Activated CD4-positive, alpha-beta memory T cell treated with anti-CD3 and anti-CD28 coated beads for 36 hours (primary cell): ENCODE measurements at regions not wholly inside any gene's neighbourhood (a gene's known extent, or its start where the extent isn't known, plus 50 kb on each side); places are given as distances from the start of the nearest gene placed in this dataset.
"Not testable (repeated sequence)": the region's sequence is repeated elsewhere in the genome, so short reads cannot be mapped to it uniquely, and the experiment has no call there.

Source experiments
- CTCF ChIA-PET: fragments of 350-600 bp; sonication (Branson Sonifier 250); formaldehyde crosslinking; loops from one replicate; lab custom pipeline; 2021; ENCODE audit warnings: antibody characterized with exemption, inconsistent platforms; lab: Charles Lee
- POLR2A ChIA-PET: fragments of 350-600 bp; sonication (Branson Sonifier 250); formaldehyde crosslinking; loops from one replicate; lab custom pipeline; 2021; ENCODE audit warnings: antibody characterized with exemption; lab: Charles Lee
- DNase-seq: peaks from one replicate; pipeline ENCODE4 v3.0.0-alpha.2; 2020
- H3K27ac Mint-ChIP-seq: one replicate; pipeline ENCODE4 v1.8.0; 2021; ENCODE audit warnings: mixed read lengths
- H3K27me3 Mint-ChIP-seq: one replicate; pipeline ENCODE4 v1.8.0; 2021; ENCODE audit warnings: mixed read lengths
- H3K36me3 Mint-ChIP-seq: one replicate; pipeline ENCODE4 v1.8.0; 2021; ENCODE audit warnings: mixed read lengths
- H3K4me1 Mint-ChIP-seq: one replicate; pipeline ENCODE4 v1.8.0; 2021; ENCODE audit warnings: low read depth, mixed read lengths
- H3K4me3 Mint-ChIP-seq: one replicate; pipeline ENCODE4 v1.8.0; 2021; ENCODE audit warnings: mild to moderate bottlenecking, mixed read lengths
- H3K9me3 Mint-ChIP-seq: one replicate; pipeline ENCODE4 v1.8.0; 2021; ENCODE audit warnings: mixed read lengths
- intact Hi-C: fragments of 100-400 bp; cut with micrococcal nuclease; formaldehyde crosslinking; loops from one replicate; pipeline ENCODE4 v1.15.1; 2023

GRCh38 chr12:20097626-20098025 lies 270.7 kb upstream of the PDE3A start:
- ChIA-PET POLR2A (no interaction called here), CTCF (no interaction called here)
- Mint-ChIP-seq H3K9me3 (peaks cover 2% of the 10 kb centered on the region), H3K27me3 (no peaks in the 10 kb centered on the region), H3K4me3 (no peak overlapping the region), H3K36me3 (no peaks in the 10 kb centered on the region), H3K4me1 (no peaks in the 10 kb centered on the region), H3K27ac (no peak overlapping the region)
- no peak for DNase-seq
- intact Hi-C loops, result no loop called here

GRCh38 chr12:20099395-20100183 lies 268.7 kb upstream of the PDE3A start:
- Mint-ChIP-seq H3K4me1 (no peaks in the 10 kb centered on the region), H3K27me3 (no peaks in the 10 kb centered on the region), H3K27ac (no peak overlapping the region), H3K4me3 (no peak overlapping the region), H3K9me3 (no peaks in the 10 kb centered on the region), H3K36me3 (no peaks in the 10 kb centered on the region)
- DNase-seq, result no peak
- ChIA-PET POLR2A (no interaction called here), CTCF (no interaction called here)
- intact Hi-C loops, result no loop called here

- CTCF ChIA-PET, result no interaction called here
- no peaks in the 10 kb centered on the region for H3K36me3 Mint-ChIP-seq
- H3K27ac Mint-ChIP-seq, result no peak overlapping the region
Observed at GRCh38 chr12:20101046-20101445, 267.3 kb upstream of the PDE3A start.

GRCh38 chr12:20105943-20106342 lies 262.4 kb upstream of the PDE3A start:
- no peaks in the 10 kb centered on the region for H3K4me1 Mint-ChIP-seq
- POLR2A ChIA-PET, result no interaction called here

More at GRCh38 chr12:20101046-20101445, 267.3 kb upstream of the PDE3A start:
- H3K27me3 Mint-ChIP-seq, result no peaks in the 10 kb centered on the region
- intact Hi-C loops, result no loop called here
- H3K9me3 Mint-ChIP-seq, result no peaks in the 10 kb centered on the region
- POLR2A ChIA-PET, result no interaction called here
- no peaks in the 10 kb centered on the region for H3K4me1 Mint-ChIP-seq
- no peak for DNase-seq
- H3K4me3 Mint-ChIP-seq, result no peak overlapping the region

GRCh38 chr12:20109676-20110075 lies 258.7 kb upstream of the PDE3A start:
- no peak for DNase-seq
- Mint-ChIP-seq H3K27ac (no peak overlapping the region), H3K4me3 (no peak overlapping the region), H3K9me3 (no peaks in the 10 kb centered on the region), H3K27me3 (no peaks in the 10 kb centered on the region), H3K36me3 (no peaks in the 10 kb centered on the region), H3K4me1 (no peaks in the 10 kb centered on the region)
- ChIA-PET POLR2A (no interaction called here), CTCF (no interaction called here)
- intact Hi-C loops, result no loop called here

More at GRCh38 chr12:20105943-20106342, 262.4 kb upstream of the PDE3A start:
- intact Hi-C loops, result no loop called here
- H3K27ac Mint-ChIP-seq, result no peak overlapping the region
- H3K9me3 Mint-ChIP-seq, result no peaks in the 10 kb centered on the region
- no peaks in the 10 kb centered on the region for H3K27me3 Mint-ChIP-seq
- CTCF ChIA-PET, result no interaction called here
- H3K36me3 Mint-ChIP-seq, result no peaks in the 10 kb centered on the region
- no peak overlapping the region for H3K4me3 Mint-ChIP-seq
- DNase-seq, result no peak

- H3K9me3 Mint-ChIP-seq, H3K27ac Mint-ChIP-seq, CTCF ChIA-PET, H3K27me3 Mint-ChIP-seq, H3K4me3 Mint-ChIP-seq, POLR2A ChIA-PET, H3K36me3 Mint-ChIP-seq, intact Hi-C loops, DNase-seq, H3K4me1 Mint-ChIP-seq: not testable (repeated sequence)
Observed at GRCh38 chr12:20115371-20115770, 253.0 kb upstream of the PDE3A start.

GRCh38 chr12:20119596-20120402 lies 248.5 kb upstream of the PDE3A start:
- Mint-ChIP-seq H3K9me3 (no peaks in the 10 kb centered on the region), H3K27me3 (no peaks in the 10 kb centered on the region), H3K4me3 (no peak overlapping the region), H3K36me3 (no peaks in the 10 kb centered on the region), H3K27ac (no peak overlapping the region), H3K4me1 (no peaks in the 10 kb centered on the region)
- POLR2A ChIA-PET, result no interaction called here
- no peak for DNase-seq
- CTCF ChIA-PET, result no interaction called here
- intact Hi-C loops, result no loop called here

- Mint-ChIP-seq H3K4me3 (no peak overlapping the region), H3K36me3 (no peaks in the 10 kb centered on the region), H3K4me1 (no peaks in the 10 kb centered on the region), H3K27me3 (no peaks in the 10 kb centered on the region), H3K9me3 (no peaks in the 10 kb centered on the region), H3K27ac (no peak overlapping the region)
- DNase-seq, result no peak
- CTCF ChIA-PET, result no interaction called here
- POLR2A ChIA-PET, result no interaction called here
- intact Hi-C loops, result no loop called here
Observed at GRCh38 chr12:20120403-20120725, 248.0 kb upstream of the PDE3A start.

- no peak overlapping the region for H3K27ac Mint-ChIP-seq
- H3K27me3 Mint-ChIP-seq, result no peaks in the 10 kb centered on the region
- H3K4me1 Mint-ChIP-seq, result no peaks in the 10 kb centered on the region
- intact Hi-C loops, result no loop called here
- ChIA-PET CTCF (no interaction called here), POLR2A (no interaction called here)
- DNase-seq, result no peak
- H3K9me3 Mint-ChIP-seq, result no peaks in the 10 kb centered on the region
- no peaks in the 10 kb centered on the region for H3K36me3 Mint-ChIP-seq
- H3K4me3 Mint-ChIP-seq, result no peak overlapping the region
Observed at GRCh38 chr12:20122274-20122673, 246.1 kb upstream of the PDE3A start.

GRCh38 chr12:20123465-20123864 lies 244.9 kb upstream of the PDE3A start:
- POLR2A ChIA-PET, result no interaction called here
- Mint-ChIP-seq H3K4me3 (no peak overlapping the region), H3K27me3 (no peaks in the 10 kb centered on the region), H3K4me1 (no peaks in the 10 kb centered on the region), H3K27ac (no peak overlapping the region), H3K9me3 (no peaks in the 10 kb centered on the region), H3K36me3 (no peaks in the 10 kb centered on the region)
- CTCF ChIA-PET, result no interaction called here
- DNase-seq, result no peak
- intact Hi-C loops, result no loop called here

- H3K4me1 Mint-ChIP-seq, result no peaks in the 10 kb centered on the region
- H3K36me3 Mint-ChIP-seq, result no peaks in the 10 kb centered on the region
- no peaks in the 10 kb centered on the region for H3K27me3 Mint-ChIP-seq
- ChIA-PET POLR2A (no interaction called here), CTCF (interaction anchor here (0.6 kb wide), 1 partner anchor 27 kb away, joined by 3 read pairs; no protein-coding TSS in a partner anchor)
- no peak overlapping the region for H3K4me3 Mint-ChIP-seq
- no peak overlapping the region for H3K27ac Mint-ChIP-seq
- no peaks in the 10 kb centered on the region for H3K9me3 Mint-ChIP-seq
- no peak for DNase-seq
- intact Hi-C loops, result no loop called here
Observed at GRCh38 chr12:20125276-20125798, 243.0 kb upstream of the PDE3A start.

GRCh38 chr12:20126601-20127000 lies 241.7 kb upstream of the PDE3A start:
- Mint-ChIP-seq H3K4me3 (no peak overlapping the region), H3K9me3 (no peaks in the 10 kb centered on the region), H3K27ac (no peak overlapping the region), H3K27me3 (no peaks in the 10 kb centered on the region), H3K36me3 (no peaks in the 10 kb centered on the region), H3K4me1 (no peaks in the 10 kb centered on the region)
- ChIA-PET POLR2A (no interaction called here), CTCF (interaction anchor here (0.8 kb wide), 1 partner anchor 386 kb away, joined by 3 read pairs; no protein-coding TSS in a partner anchor)
- intact Hi-C loops, result no loop called here
- no peak for DNase-seq
